ENCODE measurements at regions not wholly inside any gene's neighbourhood (a gene's known extent, or its start where the extent isn't known, plus 50 kb on each side); places are given as distances from the start of the nearest gene placed in this dataset.

DNA sequence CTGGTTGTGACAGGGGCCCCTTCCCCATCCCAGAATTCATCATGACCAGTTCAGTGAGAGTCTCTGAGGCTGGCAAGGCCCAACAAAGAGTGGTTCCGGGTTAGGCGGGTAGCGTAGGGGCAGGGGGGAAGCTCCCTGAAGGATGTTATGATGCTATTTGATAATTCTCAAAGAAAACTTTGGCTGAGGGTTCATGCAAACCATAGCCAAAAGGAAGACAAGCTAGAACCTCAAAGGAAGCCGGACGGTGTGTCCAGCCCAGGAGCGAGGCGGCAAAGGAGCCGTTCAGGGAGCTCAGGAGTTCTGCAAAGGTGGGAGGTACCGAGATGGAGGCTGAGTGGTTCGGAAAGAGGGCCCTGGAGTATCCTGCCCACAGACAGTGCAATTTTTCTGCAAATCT lies 226.8 kb upstream of the RAB6C start:
- DNase-seq (ENCODE audit: low read depth), result no peak

DNA sequence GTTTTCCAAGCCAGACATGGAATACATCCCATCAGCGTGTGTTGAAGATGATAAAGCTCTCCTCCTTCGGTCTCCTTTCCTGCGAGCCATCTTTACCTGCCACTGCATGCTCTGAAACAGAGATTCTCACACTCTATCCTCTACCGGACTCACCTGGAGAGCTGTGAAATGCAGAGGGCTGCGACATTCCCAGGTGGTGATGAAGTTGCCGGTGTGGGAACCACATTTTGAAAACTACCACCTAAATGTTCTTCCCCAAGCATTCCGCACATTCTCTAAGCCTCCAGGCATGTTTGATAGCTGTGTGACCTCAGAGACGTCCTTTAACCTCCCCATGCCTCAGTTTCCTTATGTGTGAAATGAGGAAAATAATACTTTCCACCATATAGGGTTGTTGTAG lies 226.2 kb upstream of the RAB6C start:
- DNase-seq (ENCODE audit: low read depth), result no peak

DNA sequence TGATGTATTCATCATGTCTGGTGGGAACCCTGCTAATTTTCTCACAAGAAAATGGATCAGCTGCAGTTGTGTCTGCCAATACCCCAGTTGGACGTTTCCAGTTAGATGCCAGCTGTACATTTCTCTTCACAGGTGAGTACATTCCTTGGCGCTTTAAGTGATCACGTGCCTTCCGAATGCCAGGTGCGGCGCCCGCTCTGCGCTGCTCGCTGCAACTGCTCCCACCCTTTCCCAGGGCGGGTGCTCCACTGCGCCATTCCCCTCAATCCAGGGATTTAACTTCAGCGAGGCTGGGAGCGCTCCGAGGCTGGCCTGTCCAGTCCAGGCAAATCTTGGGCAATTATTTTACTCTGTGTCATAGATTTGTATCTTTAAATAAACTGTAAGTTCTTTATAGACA lies 225.0 kb upstream of the RAB6C start:
- no peak for DNase-seq (ENCODE audit: low read depth)

GRCh38 chr2:129754831-129755230 lies 224.6 kb upstream of the RAB6C start:
- no peak for DNase-seq (ENCODE audit: low read depth)

GRCh38 chr2:129755786-129756185 lies 223.7 kb upstream of the RAB6C start:
- no peak for DNase-seq (ENCODE audit: low read depth)

- DNase-seq (ENCODE audit: low read depth), result no peak
These were observed 223.2 kb upstream of the RAB6C start for GRCh38 chr2:129756276-129756675.

DNA sequence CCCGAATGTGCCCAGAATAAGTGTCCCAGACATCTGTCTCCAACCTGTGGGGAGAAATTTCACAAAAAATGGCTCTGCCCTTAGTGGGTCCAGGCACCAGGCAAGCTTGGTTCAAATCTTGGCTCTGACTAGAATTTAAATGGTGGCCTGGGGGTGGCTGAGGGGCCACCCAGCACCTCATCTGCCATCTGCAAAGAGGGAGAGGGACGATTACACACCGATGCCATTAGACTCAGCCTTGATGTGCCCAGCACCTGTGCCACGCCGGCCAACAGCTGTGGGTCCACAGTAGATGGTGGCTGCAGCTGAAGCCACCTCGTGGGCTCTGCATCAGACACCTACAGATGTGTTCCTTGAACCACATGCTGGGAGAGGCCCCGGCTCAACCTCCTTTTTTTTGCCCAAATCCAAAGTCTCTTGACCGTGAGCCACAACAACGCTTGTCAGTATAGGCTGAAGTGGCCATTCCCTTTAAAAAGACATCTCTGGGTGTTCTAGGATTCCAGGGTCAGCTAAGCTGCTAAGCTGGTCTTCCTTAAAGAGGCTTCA lies 222.0 kb upstream of the RAB6C start:
- no peak for DNase-seq (ENCODE audit: low read depth)

DNA sequence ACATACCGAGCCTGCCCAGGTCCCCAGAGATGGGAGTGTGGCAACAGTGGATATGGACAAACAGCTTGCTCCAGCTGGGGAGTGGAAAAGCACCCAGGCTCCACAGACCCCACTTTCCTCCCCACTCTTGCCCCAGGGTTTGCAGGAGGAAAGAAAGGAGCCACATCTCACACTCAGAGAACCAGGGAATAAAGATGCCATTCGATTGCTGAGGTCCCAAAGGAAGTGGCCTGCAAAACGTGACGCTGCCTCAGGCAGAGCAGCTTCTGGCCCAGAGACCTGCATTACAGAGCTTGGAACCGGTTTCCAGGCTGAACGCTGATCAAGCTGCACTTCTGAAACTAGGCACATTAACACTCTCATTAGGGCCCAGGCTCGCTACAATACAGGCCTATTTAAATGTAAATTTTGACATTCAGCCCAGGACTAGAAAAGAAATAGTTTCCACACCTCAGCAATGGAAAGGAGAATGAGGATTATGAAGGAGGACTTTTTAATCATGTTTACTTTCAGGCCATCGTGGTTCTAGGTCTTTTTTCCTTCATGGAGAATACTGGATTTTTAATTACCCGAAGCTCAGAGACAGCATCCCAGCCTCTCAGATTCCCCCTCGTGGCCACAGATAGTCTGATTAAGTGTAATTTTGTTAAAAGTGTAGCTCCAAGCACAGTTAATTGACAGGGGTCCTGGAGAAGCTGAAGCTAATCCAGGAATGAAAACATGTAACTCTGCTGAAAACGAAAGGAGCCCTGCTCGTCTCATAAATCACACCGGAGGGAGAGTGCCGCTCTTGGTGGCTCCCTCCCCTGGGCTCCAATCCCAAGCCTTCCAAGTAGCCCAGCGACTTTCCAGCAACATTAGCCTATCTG lies 221.3 kb upstream of the RAB6C start:
- no peak for DNase-seq (ENCODE audit: low read depth)

DNA sequence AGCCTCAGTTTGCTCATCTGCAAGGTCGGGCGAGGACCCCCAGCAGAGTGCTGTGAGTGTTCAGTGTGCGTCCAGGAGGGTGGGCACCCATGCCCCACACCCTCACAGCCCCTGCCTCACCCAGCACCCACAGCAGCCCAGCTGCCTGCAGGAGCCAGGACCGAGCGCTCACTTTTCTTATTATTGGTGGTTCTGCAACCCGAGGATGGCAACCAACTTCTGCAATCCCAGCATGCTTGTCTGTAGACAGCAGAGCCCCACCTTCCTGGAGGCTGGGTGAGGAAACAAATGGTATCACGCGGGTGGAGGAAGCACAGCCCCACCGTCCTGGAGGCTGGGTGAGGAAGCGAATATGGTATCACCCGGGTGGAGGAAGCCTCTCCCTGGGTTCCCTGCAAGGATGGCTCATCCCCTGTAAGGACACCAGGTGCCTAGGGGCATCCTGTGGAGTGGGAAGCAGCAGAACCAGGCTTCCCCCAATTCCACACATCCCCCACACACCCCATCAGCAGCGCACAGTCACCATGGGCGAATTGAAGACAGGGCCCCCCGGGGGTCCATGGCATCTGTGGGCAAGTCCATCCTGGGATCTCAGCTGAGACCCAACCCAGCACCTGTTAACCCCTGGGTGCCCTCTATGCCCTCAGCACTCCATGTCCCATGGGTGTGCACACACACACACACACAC lies 220.5 kb upstream of the RAB6C start:
- DNase-seq (ENCODE audit: low read depth), result no peak

GRCh38 chr2:129759472-129760010 lies 219.9 kb upstream of the RAB6C start:
- DNase-seq (ENCODE audit: low read depth), result no peak

- no peak for DNase-seq (ENCODE audit: low read depth)
These were observed 218.8 kb upstream of the RAB6C start for GRCh38 chr2:129760669-129761068.

DNA sequence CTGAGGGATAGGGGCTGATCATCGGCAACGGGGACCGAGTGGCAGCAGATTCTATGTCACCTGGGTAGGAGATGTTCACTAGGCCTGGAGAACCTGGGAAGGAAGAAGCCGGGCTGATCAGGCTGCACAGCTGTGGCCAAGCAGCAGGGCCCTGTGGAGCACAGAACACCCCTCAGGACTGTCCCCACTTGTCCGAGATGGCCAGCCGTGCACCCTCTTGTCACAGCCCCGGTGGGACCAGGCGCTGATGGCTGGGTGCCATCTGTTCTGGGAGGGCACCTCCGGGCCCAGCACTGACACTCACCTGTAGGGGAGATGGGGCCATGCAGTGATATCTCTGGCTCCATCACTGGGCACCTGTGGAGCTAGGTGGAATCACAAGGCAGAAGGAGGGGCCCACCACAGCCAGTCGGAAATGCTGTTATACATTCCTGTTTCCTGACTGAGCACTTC lies 217.9 kb upstream of the RAB6C start:
- DNase-seq (ENCODE audit: low read depth), result no peak

DNA sequence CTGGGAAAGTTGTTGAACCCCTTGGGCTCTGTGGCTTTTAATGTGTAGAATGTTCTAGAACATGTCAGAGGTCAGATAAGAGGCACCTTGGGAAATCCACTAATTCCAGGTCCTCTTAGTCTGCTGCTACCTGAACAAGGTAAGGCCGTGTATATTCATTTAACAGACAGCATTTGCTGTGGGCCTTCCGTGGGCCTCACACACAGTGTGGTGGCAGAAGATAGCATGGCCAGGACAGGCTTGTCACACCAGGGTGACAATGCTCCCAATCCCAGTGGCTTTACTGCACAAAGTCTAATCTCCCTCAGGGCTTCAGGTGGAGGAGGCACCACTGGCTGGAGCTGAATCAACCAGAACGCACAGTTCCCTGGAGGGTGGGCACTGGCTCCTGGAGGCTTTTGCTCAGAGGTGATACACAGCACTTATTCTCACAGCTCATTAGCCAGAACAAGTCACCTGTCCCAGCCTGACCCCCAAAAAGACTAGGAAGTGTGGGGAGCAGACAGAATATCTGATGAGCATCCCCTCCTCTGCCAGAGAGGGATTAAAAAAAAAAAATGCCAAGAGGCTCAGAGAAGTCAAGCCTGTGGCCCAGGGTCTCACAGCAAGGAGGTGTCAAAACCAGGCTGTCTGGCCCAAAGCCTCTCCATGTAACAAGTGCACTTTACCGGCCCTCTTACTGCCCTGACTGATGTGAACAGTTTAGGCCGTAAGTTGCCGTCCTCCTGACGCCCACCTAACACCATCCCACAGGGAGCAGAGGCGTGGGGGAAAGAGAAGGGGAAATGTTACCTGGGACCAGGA lies 216.9 kb upstream of the RAB6C start:
- DNase-seq (ENCODE audit: low read depth), result no peak

DNA sequence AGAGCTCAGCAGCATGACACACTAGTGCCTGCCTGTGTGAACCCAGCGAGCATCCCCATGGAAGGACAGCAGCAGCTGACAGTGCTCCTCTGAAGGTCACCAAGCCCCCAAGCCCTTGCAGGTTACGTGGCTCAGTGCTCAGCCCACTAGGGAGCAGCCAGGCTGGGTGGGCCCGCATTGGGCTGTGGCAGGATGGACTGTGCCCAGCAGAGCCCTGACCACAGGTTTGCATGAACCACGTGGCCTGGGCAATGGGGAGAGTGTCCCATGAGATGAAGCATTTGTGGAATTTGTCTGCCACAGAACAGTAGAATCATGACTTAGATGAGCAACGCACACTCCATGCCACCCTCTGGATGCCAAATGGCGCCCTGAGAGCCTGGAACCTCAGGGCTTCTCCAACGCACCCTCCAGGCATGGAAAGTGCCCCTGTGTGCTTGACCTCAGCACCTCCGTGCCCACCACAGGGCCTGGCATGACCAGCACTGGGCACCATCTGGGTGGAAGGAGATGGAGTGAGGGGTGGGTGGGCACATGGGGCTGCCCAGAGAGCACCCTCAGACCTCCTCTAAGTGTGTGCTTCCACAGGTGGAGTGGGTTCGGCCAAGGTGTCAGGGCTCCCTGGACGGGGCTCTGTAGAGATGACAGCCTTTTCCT lies 216.1 kb upstream of the RAB6C start:
- DNase-seq (ENCODE audit: low read depth), result no peak

DNA sequence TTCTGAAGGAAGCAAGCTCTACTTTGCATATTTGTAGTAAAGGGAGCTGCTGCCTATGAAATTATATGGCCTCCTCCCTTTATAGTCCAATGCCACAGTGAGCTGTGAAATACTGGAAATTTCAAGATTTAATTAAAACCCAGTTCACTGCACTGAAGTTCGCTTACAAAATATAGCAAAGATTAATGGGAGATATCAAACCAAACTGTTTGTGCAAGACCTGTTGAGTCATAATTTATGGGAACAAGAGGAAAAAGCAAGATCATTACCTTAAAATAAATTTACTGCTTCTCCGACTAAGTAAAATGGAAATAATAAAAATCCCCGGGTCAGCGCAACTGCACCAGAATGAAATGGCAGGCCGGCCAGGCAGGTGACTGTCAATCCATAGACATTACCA lies 215.5 kb upstream of the RAB6C start:
- DNase-seq (ENCODE audit: low read depth), result no peak

DNA sequence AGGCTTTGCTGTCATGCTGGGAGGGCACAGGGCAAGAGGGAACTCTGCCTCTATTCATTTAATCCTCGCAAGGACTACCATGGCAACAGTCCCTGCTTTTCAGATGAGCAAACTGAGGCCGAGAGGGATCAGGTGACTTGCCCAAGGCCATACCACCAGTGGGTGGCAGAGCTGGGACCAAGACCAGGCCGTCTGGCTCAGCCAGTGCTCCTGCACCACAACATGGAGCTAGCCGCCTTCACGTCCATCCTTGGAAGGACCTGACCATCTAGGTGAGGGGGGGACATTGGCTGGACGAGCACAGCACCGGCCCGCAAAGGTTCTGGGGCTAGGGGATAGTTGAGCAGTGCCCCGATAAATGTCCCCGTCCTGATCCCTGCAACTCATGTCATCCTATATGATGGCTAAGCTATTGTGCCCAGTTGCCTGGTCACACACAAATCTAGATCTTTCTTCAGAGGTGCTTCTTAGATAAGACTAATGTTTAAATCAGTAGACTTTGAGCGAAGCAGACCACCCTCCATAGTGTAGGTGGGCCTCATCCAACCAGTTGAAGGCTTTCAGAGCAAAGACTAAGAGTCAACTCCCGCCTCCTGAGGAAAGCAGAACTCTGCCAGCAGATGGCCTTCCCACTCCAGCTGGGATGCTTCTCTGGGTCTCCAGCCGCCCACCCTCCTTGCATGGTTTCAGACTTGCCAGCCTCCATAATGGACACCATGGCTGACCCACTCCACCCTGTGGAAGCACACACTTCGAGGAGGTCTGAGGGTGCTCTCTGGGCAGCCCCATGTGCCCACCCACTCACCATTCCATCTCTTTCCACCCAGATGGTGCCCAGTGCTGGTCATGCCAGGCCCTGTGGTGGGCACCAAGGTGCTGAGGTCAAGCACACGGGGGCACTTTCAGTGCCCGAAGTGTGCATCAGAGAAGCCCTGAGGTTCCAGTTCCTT lies 214.8 kb upstream of the RAB6C start:
- no peak for DNase-seq (ENCODE audit: low read depth)

- DNase-seq (ENCODE audit: low read depth), result no peak
These were observed 214.2 kb upstream of the RAB6C start for GRCh38 chr2:129765326-129765677.

DNA sequence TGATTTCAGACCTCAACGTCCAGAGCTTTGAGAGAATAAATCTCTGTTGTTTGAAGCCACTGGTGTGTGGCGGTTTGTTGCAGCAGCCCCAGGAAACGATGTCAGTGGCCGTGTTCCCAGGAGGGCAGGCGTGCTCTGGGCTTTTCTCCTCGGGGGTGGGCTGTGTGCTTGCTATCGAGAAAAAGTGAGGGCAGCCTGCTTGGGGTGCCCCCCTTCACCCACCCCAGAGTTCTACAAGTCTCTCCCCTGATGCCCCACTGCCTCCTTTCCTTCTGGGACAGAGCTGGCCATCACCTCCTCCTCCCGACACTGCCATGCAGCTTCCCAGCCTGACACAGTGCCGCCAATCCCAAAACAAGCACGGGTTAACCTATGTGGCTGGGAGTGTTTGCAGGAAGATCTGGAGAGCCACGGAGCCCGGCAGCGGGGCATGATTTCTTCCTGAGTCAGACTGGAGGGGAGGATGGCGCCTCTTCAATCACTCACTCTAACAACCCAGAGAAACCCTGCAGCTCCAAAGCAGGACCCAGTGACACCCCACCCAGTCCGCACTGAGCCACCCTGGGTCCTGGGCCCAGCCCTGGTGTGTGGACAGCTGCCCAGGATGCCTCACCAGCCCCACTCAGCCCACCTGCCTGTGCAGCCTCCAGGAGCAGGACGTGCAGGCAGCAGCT lies 213.7 kb upstream of the RAB6C start:
- DNase-seq (ENCODE audit: low read depth), result no peak

GRCh38 chr2:129766374-129766993 lies 213.0 kb upstream of the RAB6C start:
- no peak for DNase-seq (ENCODE audit: low read depth)
